ENCODE measurements at regions not wholly inside any gene's neighbourhood (a gene's known extent, or its start where the extent isn't known, plus 50 kb on each side); places are given as distances from the start of the nearest gene placed in this dataset.

GRCh38 chr18:6666012-6666685 lies 63.4 kb upstream of the ARHGAP28 start:
- Mint-ChIP-seq H3K27me3 (ENCODE audit: unreplicated experiment) (no peaks in the 10 kb centered on the region), H3K27ac (ENCODE audit: unreplicated experiment) (no peak overlapping the region), H3K36me3 (ENCODE audit: low read depth, unreplicated experiment) (no peaks in the 10 kb centered on the region), H3K4me3 (ENCODE audit: unreplicated experiment) (no peak overlapping the region), H3K9me3 (ENCODE audit: unreplicated experiment) (no peaks in the 10 kb centered on the region), H3K4me1 (ENCODE audit: unreplicated experiment) (peaks cover 2% of the 10 kb centered on the region)
- no peak for DNase-seq (ENCODE audit: low spot score)
- TF ChIP-seq CTCF (IDR thresholded peaks at IDR 0.05; ENCODE audit: unreplicated experiment), result no peak

- Mint-ChIP-seq H3K4me3 (ENCODE audit: unreplicated experiment) (no peak overlapping the region), H3K36me3 (ENCODE audit: low read depth, unreplicated experiment) (no peaks in the 10 kb centered on the region), H3K4me1 (ENCODE audit: unreplicated experiment) (no peaks in the 10 kb centered on the region), H3K9me3 (ENCODE audit: unreplicated experiment) (no peaks in the 10 kb centered on the region), H3K27me3 (ENCODE audit: unreplicated experiment) (no peaks in the 10 kb centered on the region), H3K27ac (ENCODE audit: unreplicated experiment) (no peak overlapping the region)
- no peak for DNase-seq (ENCODE audit: low spot score)
- no peak for TF ChIP-seq CTCF (IDR thresholded peaks at IDR 0.05; ENCODE audit: unreplicated experiment)
These were observed 60.7 kb upstream of the ARHGAP28 start for GRCh38 chr18:6668836-6669235.

GRCh38 chr18:6672821-6673308 lies 56.7 kb upstream of the ARHGAP28 start:
- H3K27me3 Mint-ChIP-seq (ENCODE audit: unreplicated experiment), result no peaks in the 10 kb centered on the region
- TF ChIP-seq CTCF (IDR thresholded peaks at IDR 0.05; ENCODE audit: unreplicated experiment), result no peak
- no peaks in the 10 kb centered on the region for H3K9me3 Mint-ChIP-seq (ENCODE audit: unreplicated experiment)
- H3K27ac Mint-ChIP-seq (ENCODE audit: unreplicated experiment), result no peak overlapping the region
- no peak for DNase-seq (ENCODE audit: low spot score)
- no peaks in the 10 kb centered on the region for H3K4me1 Mint-ChIP-seq (ENCODE audit: unreplicated experiment)
- no peak overlapping the region for H3K4me3 Mint-ChIP-seq (ENCODE audit: unreplicated experiment)
- no peaks in the 10 kb centered on the region for H3K36me3 Mint-ChIP-seq (ENCODE audit: low read depth, unreplicated experiment)

GRCh38 chr18:6677086-6677485 lies 52.4 kb upstream of the ARHGAP28 start:
- H3K36me3 Mint-ChIP-seq (ENCODE audit: low read depth, unreplicated experiment), result no peaks in the 10 kb centered on the region
- no peak overlapping the region for H3K4me3 Mint-ChIP-seq (ENCODE audit: unreplicated experiment)
- no peaks in the 10 kb centered on the region for H3K9me3 Mint-ChIP-seq (ENCODE audit: unreplicated experiment)
- H3K27me3 Mint-ChIP-seq (ENCODE audit: unreplicated experiment), result no peaks in the 10 kb centered on the region
- no peak overlapping the region for H3K27ac Mint-ChIP-seq (ENCODE audit: unreplicated experiment)
- H3K4me1 Mint-ChIP-seq (ENCODE audit: unreplicated experiment), result no peaks in the 10 kb centered on the region
- DNase-seq (ENCODE audit: low spot score), result no peak
- TF ChIP-seq CTCF (IDR thresholded peaks at IDR 0.05; ENCODE audit: unreplicated experiment), result no peak

GRCh38 chr18:6679201-6679600 lies 50.3 kb upstream of the ARHGAP28 start:
- H3K4me3 Mint-ChIP-seq (ENCODE audit: unreplicated experiment), result no peak overlapping the region
- H3K27ac Mint-ChIP-seq (ENCODE audit: unreplicated experiment), result no peak overlapping the region
- no peaks in the 10 kb centered on the region for H3K27me3 Mint-ChIP-seq (ENCODE audit: unreplicated experiment)
- DNase-seq (ENCODE audit: low spot score), result no peak
- H3K9me3 Mint-ChIP-seq (ENCODE audit: unreplicated experiment), result no peaks in the 10 kb centered on the region
- no peak for TF ChIP-seq CTCF (IDR thresholded peaks at IDR 0.05; ENCODE audit: unreplicated experiment)
- no peaks in the 10 kb centered on the region for H3K36me3 Mint-ChIP-seq (ENCODE audit: low read depth, unreplicated experiment)
- H3K4me1 Mint-ChIP-seq (ENCODE audit: unreplicated experiment), result no peaks in the 10 kb centered on the region
